Gastrocnemius medialis (tissue), 4 donors: ENCODE measurements at regions not wholly inside any gene's neighbourhood (a gene's known extent, or its start where the extent isn't known, plus 50 kb on each side); places are given as distances from the start of the nearest gene placed in this dataset.

Experiments used
- CTCF ChIP-seq, 5 experiments: fragments of 450-650 bp in 3 of 5; fragments of 200-600 bp in 2 of 5; sonication (generic) in 2 of 5; IDR thresholded peaks in 4 of 5; conservative IDR thresholded peaks in 1 of 5; 1 replicate in 4 of 5; 2 replicates in 1 of 5; pipeline ENCODE4 v1.5.1; 2016 to 2019; ENCODE audit warnings: antibody characterized with exemption in 5 of 5, mild to moderate bottlenecking in 3 of 5, moderate library complexity in 3 of 5
- POLR2A ChIP-seq, 2 donors: fragments of 450-650 bp; IDR thresholded peaks; one replicate each; pipeline ENCODE4 v1.6.1; 2017; ENCODE audit warnings: antibody characterized with exemption in 2 of 2, mild to moderate bottlenecking in 2 of 2, moderate library complexity in 2 of 2

GRCh38 chr3:130834476-130834875 is 59.4 kb upstream of the ATP2C1 start:
- TF ChIP-seq CTCF (IDR thresholded peaks at IDR 0.05 in 4 of 5, conservative IDR thresholded peaks at IDR 0.05 in 1 of 5) (no peak), POLR2A (IDR thresholded peaks at IDR 0.05) (no peak)
